ENCODE measurements at regions not wholly inside any gene's neighbourhood (a gene's known extent, or its start where the extent isn't known, plus 50 kb on each side); places are given as distances from the start of the nearest gene placed in this dataset.

- DNase-seq (ENCODE audit: low spot score), result no peak
- no peak for TF ChIP-seq CTCF (IDR thresholded peaks at IDR 0.05; ENCODE audit: extremely low read depth, insufficient read depth, missing control alignments)
- in situ Hi-C loops (cut with MboI; ENCODE audit: low pct_unique_long_range_greater_than_20kb, low sequenced_read_pairs, unreplicated experiment), result no loop called here
Observed at GRCh38 chr16:73209190-73209589, 161.3 kb upstream of the ZFHX3 start.

GRCh38 chr16:73206151-73206707 lies 158.3 kb upstream of the ZFHX3 start:
- TF ChIP-seq CTCF (IDR thresholded peaks at IDR 0.05; ENCODE audit: extremely low read depth, insufficient read depth, missing control alignments), result no peak
- in situ Hi-C loops (cut with MboI; ENCODE audit: low pct_unique_long_range_greater_than_20kb, low sequenced_read_pairs, unreplicated experiment), result no loop called here
- no peak for DNase-seq (ENCODE audit: low spot score)

GRCh38 chr16:73205153-73205886 lies 157.4 kb upstream of the ZFHX3 start:
- in situ Hi-C loops (cut with MboI; ENCODE audit: low pct_unique_long_range_greater_than_20kb, low sequenced_read_pairs, unreplicated experiment), result no loop called here
- TF ChIP-seq CTCF (IDR thresholded peaks at IDR 0.05; ENCODE audit: extremely low read depth, insufficient read depth, missing control alignments), result no peak
- DNase-seq (ENCODE audit: low spot score), result no peak

GRCh38 chr16:73204359-73205152 lies 156.6 kb upstream of the ZFHX3 start:
- no peak for TF ChIP-seq CTCF (IDR thresholded peaks at IDR 0.05; ENCODE audit: extremely low read depth, insufficient read depth, missing control alignments)
- in situ Hi-C loops (cut with MboI; ENCODE audit: low pct_unique_long_range_greater_than_20kb, low sequenced_read_pairs, unreplicated experiment), result no loop called here
- no peak for DNase-seq (ENCODE audit: low spot score)

- no peak for TF ChIP-seq CTCF (IDR thresholded peaks at IDR 0.05; ENCODE audit: extremely low read depth, insufficient read depth, missing control alignments)
- in situ Hi-C loops (cut with MboI; ENCODE audit: low pct_unique_long_range_greater_than_20kb, low sequenced_read_pairs, unreplicated experiment), result no loop called here
- no peak for DNase-seq (ENCODE audit: low spot score)
Observed at GRCh38 chr16:73202161-73202729, 154.3 kb upstream of the ZFHX3 start.

GRCh38 chr16:73199214-73199613 lies 151.3 kb upstream of the ZFHX3 start:
- in situ Hi-C loops (cut with MboI; ENCODE audit: low pct_unique_long_range_greater_than_20kb, low sequenced_read_pairs, unreplicated experiment), result loop anchor here (25.0 kb wide), 2 partner anchors 362 to 712 kb away; no protein-coding TSS in a partner anchor

More at GRCh38 chr16:73199214-73199613, 151.3 kb upstream of the ZFHX3 start:
- TF ChIP-seq CTCF (IDR thresholded peaks at IDR 0.05; ENCODE audit: extremely low read depth, insufficient read depth, missing control alignments), result no peak
- no peak for DNase-seq (ENCODE audit: low spot score)

All from GM13977 (cell line).